ENCODE measurements at regions not wholly inside any gene's neighbourhood (a gene's known extent, or its start where the extent isn't known, plus 50 kb on each side); places are given as distances from the start of the nearest gene placed in this dataset.

GRCh38 chr11:29129844-29130243 is 887.0 kb downstream of the KCNA4 start:
- TF ChIP-seq CTCF (IDR thresholded peaks at IDR 0.05; ENCODE audit: low read depth, low read length) = no peak
- no peak overlapping the region for H3K4me3 ChIP-seq (replicated peaks in 1 of 2; ENCODE audit: low read depth in 2 of 2, low read length in 2 of 2)
- DNase-seq (ENCODE audit: low read depth in 2 of 2) = peak; percentile 38 to 87

GRCh38 chr11:29127461-29127860 is 889.4 kb downstream of the KCNA4 start:
- TF ChIP-seq CTCF (IDR thresholded peaks at IDR 0.05; ENCODE audit: low read depth, low read length) = no peak
- no peak for DNase-seq (ENCODE audit: low read depth in 2 of 2)
- no peak overlapping the region for H3K4me3 ChIP-seq (replicated peaks in 1 of 2; ENCODE audit: low read depth in 2 of 2, low read length in 2 of 2)

GRCh38 chr11:29125606-29126005 is 891.2 kb downstream of the KCNA4 start:
- no peak for TF ChIP-seq CTCF (IDR thresholded peaks at IDR 0.05; ENCODE audit: low read depth, low read length)

GRCh38 chr11:29124470-29124869 is 892.4 kb downstream of the KCNA4 start:
- no peak overlapping the region for H3K4me3 ChIP-seq (replicated peaks in 1 of 2; ENCODE audit: low read depth in 2 of 2, low read length in 2 of 2)
- no peak for TF ChIP-seq CTCF (IDR thresholded peaks at IDR 0.05; ENCODE audit: low read depth, low read length)
- no peak for DNase-seq (ENCODE audit: low read depth in 2 of 2)

More at GRCh38 chr11:29125606-29126005, 891.2 kb downstream of the KCNA4 start:
- no peak overlapping the region for H3K4me3 ChIP-seq (replicated peaks in 1 of 2; ENCODE audit: low read depth in 2 of 2, low read length in 2 of 2)
- no peak for DNase-seq (ENCODE audit: low read depth in 2 of 2)

- TF ChIP-seq CTCF (IDR thresholded peaks at IDR 0.05; ENCODE audit: low read depth, low read length) = no peak
- DNase-seq (ENCODE audit: low read depth in 2 of 2) = peak; percentile 73 to 95
- H3K4me3 ChIP-seq (replicated peaks in 1 of 2; ENCODE audit: low read depth in 2 of 2, low read length in 2 of 2) = peak overlapping the region in 1 of 2 donors; percentile 27
Measured at GRCh38 chr11:29119707-29120618, 896.9 kb downstream of the KCNA4 start.

- H3K4me3 ChIP-seq (replicated peaks in 1 of 2; ENCODE audit: low read depth in 2 of 2, low read length in 2 of 2) = no peak overlapping the region
- DNase-seq (ENCODE audit: low read depth in 2 of 2) = peak; percentile 12 to 79
- no peak for TF ChIP-seq CTCF (IDR thresholded peaks at IDR 0.05; ENCODE audit: low read depth, low read length)
Measured at GRCh38 chr11:29119116-29119515, 897.7 kb downstream of the KCNA4 start.
